Suprapubic skin (tissue), 4 donors: ENCODE measurements at regions not wholly inside any gene's neighbourhood (a gene's known extent, or its start where the extent isn't known, plus 50 kb on each side); places are given as distances from the start of the nearest gene placed in this dataset.

ENCODE experiments used
- DNase-seq, 2 donors: peaks; one replicate each; pipeline ENCODE4 v3.0.0-alpha.2; 2019; ENCODE audit warnings: low spot score in 2 of 2
- H3K27ac ChIP-seq: fragments of 200-600 bp; sonication (generic); one replicate; pipeline ENCODE4 v1.5.1; 2019
- H3K27me3 ChIP-seq: fragments of 200-600 bp; sonication (generic); one replicate; pipeline ENCODE4 v1.5.1; 2019
- H3K36me3 ChIP-seq: fragments of 200-600 bp; sonication (generic); one replicate; pipeline ENCODE4 v1.5.1; 2019
- H3K4me1 ChIP-seq: fragments of 200-600 bp; sonication (generic); one replicate; pipeline ENCODE4 v1.5.1; 2019
- H3K4me3 ChIP-seq: fragments of 200-600 bp; sonication (generic); one replicate; pipeline ENCODE4 v1.5.1; 2019; ENCODE audit warnings: mild to moderate bottlenecking
- H3K9me3 ChIP-seq: fragments of 200-600 bp; sonication (generic); one replicate; pipeline ENCODE4 v1.5.1; 2019
- EP300 ChIP-seq: sonication (generic); formaldehyde crosslinking; IDR thresholded peaks from one replicate; pipeline ENCODE4 v1.6.1; 2017; ENCODE audit warnings: antibody characterized with exemption
- POLR2A ChIP-seq, 2 donors: fragments of 450-650 bp; IDR thresholded peaks; one replicate each; pipeline ENCODE4 v1.6.1; 2017; ENCODE audit warnings: antibody characterized with exemption in 2 of 2, mild to moderate bottlenecking in 2 of 2, moderate library complexity in 2 of 2
- POLR2AphosphoS5 ChIP-seq, 3 donors: sonication (generic); formaldehyde crosslinking; IDR thresholded peaks; one replicate each; pipeline ENCODE4 v1.6.1; 2017; ENCODE audit warnings: antibody characterized with exemption in 3 of 3
- WGBS: methylation state at CpG from one replicate; pipeline ENCODE4 v1.1.5; 2018; 5-methylcytosine and 5-hydroxymethylcytosine counted together
- TF ChIP-seq, protein P1 (sequence below), 2 donors: fragments of 200-600 bp in 1 of 2; fragments of 450-650 bp in 1 of 2; sonication (generic) in 1 of 2; IDR thresholded peaks; one replicate each; pipeline ENCODE4 v1.5.1; 2016 to 2019; ENCODE audit warnings: antibody characterized with exemption in 2 of 2, mild to moderate bottlenecking in 1 of 2, moderate library complexity in 1 of 2

DNA sequence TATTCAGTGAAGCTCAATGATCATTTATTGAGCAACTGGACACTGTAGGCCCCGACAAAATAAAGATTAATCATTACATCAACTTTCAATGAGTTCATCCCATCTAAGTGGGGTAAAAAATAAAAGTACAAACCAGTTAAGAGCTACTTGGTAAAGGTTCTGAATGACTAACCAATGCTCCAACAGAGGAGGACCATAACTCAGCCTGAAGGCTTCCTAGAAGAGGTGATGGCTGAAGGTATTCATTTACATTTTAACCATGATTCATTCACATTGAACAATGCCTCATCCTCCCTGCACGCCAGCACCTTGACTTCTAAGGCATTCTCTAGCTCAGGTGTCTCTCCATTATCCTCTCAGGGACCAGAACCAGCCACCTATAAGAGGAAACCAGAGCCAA lies 201.4 kb downstream of the ZNF462 start:
- H3K4me1 ChIP-seq = no peaks in the 10 kb centered on the region
- 94% methylated on average over 2 of the region's 2 CpGs for WGBS
- TF ChIP-seq, protein P1, sequence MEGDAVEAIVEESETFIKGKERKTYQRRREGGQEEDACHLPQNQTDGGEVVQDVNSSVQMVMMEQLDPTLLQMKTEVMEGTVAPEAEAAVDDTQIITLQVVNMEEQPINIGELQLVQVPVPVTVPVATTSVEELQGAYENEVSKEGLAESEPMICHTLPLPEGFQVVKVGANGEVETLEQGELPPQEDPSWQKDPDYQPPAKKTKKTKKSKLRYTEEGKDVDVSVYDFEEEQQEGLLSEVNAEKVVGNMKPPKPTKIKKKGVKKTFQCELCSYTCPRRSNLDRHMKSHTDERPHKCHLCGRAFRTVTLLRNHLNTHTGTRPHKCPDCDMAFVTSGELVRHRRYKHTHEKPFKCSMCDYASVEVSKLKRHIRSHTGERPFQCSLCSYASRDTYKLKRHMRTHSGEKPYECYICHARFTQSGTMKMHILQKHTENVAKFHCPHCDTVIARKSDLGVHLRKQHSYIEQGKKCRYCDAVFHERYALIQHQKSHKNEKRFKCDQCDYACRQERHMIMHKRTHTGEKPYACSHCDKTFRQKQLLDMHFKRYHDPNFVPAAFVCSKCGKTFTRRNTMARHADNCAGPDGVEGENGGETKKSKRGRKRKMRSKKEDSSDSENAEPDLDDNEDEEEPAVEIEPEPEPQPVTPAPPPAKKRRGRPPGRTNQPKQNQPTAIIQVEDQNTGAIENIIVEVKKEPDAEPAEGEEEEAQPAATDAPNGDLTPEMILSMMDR (IDR thresholded peaks at IDR 0.05) = no peak
- no peak for TF ChIP-seq POLR2A (IDR thresholded peaks at IDR 0.05)
- no peak overlapping the region for H3K27ac ChIP-seq
- no peak overlapping the region for H3K4me3 ChIP-seq
- no peak for DNase-seq
- H3K9me3 ChIP-seq = no peaks in the 10 kb centered on the region
- H3K27me3 ChIP-seq = no peaks in the 10 kb centered on the region
- H3K36me3 ChIP-seq = no peaks in the 10 kb centered on the region

- Histone ChIP-seq H3K9me3 (no peaks in the 10 kb centered on the region), H3K4me1 (no peaks in the 10 kb centered on the region)
- TF ChIP-seq POLR2AphosphoS5 (IDR thresholded peaks at IDR 0.05) (no peak), POLR2A (IDR thresholded peaks at IDR 0.05) (no peak)
Observed at GRCh38 chr9:107065549-107065948, 202.6 kb downstream of the ZNF462 start.

DNA sequence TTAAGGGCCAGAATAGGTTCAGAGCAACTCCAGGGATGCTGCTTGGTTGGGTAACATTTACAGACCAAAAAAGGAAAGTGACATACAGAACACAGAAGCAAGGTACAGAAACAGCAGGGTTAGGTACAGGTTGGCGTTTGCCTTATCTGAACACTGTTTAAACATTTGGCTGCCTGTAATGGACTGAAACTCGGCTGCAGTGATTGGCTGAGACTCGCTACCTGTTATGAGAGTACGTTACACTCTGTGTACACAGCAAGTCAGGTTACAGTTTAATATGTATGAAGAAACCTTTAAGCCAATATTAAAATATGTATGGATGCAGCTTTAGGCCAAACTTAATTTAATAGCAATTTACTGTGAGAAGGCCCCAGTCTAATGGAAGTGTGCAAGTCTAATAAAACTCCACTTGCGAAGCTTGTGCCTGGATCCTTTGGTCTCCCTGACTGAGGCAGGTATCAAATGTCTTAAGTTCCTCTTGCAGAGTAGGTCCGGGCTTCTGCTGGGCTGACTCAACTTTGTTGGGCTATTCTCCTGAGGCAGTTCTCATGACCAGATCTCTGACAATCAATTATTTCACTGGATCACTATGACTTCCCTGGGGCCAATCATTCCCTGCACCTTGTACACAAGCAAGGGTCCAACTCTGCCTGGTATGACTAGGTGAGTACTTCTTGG lies 204.9 kb downstream of the ZNF462 start:
- 84% methylated on average over 6 of the region's 6 CpGs for WGBS
- no peak for DNase-seq
- Histone ChIP-seq H3K36me3 (no peaks in the 10 kb centered on the region), H3K27ac (no peak overlapping the region), H3K4me3 (no peak overlapping the region), H3K27me3 (no peaks in the 10 kb centered on the region), H3K4me1 (no peaks in the 10 kb centered on the region), H3K9me3 (no peaks in the 10 kb centered on the region)
- TF ChIP-seq POLR2A (IDR thresholded peaks at IDR 0.05) (no peak), EP300 (no peak), POLR2AphosphoS5 (IDR thresholded peaks at IDR 0.05) (no peak)
- TF ChIP-seq, protein P1 (IDR thresholded peaks at IDR 0.05) = no peak

More at GRCh38 chr9:107065549-107065948, 202.6 kb downstream of the ZNF462 start:
- H3K36me3 ChIP-seq = no peaks in the 10 kb centered on the region
- no peak overlapping the region for H3K4me3 ChIP-seq
- 76% methylated on average over 2 of the region's 2 CpGs for WGBS
- DNase-seq = no peak
- H3K27ac ChIP-seq = no peak overlapping the region
- no peaks in the 10 kb centered on the region for H3K27me3 ChIP-seq

DNA sequence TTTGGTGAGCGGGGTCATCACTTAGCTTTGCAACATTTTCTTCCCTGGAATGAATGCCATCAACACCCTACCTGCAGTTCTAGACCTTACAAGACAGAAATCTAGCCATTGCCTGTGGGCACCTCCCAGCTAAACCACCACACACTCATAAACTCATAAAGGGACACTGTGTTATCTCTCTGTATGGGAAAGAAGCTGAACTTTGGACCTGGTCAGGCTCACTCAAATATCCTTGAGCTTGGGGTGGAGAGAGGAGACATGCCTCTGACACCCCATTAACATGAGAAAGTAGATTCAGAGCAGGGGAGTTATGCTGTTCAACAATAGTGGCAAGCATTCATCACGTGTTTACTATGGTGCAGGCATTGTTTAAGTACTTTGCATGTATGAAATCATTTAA lies 205.6 kb downstream of the ZNF462 start:
- DNase-seq = no peak
- no peaks in the 10 kb centered on the region for H3K36me3 ChIP-seq
- no peaks in the 10 kb centered on the region for H3K27me3 ChIP-seq
- no peaks in the 10 kb centered on the region for H3K4me1 ChIP-seq
- no peak for TF ChIP-seq EP300
- TF ChIP-seq, protein P1 (IDR thresholded peaks at IDR 0.05) = no peak
- no peak for TF ChIP-seq POLR2A (IDR thresholded peaks at IDR 0.05)
- no peak for TF ChIP-seq POLR2AphosphoS5 (IDR thresholded peaks at IDR 0.05)
- WGBS = 81% methylated on average over 2 of the region's 2 CpGs
- no peak overlapping the region for H3K4me3 ChIP-seq
- H3K27ac ChIP-seq = no peak overlapping the region
- H3K9me3 ChIP-seq = no peaks in the 10 kb centered on the region

GRCh38 chr9:107070586-107070985 lies 207.6 kb downstream of the ZNF462 start:
- 45% methylated on average over 1 of the region's 1 CpG for WGBS

More at GRCh38 chr9:107070586-107070985, 207.6 kb downstream of the ZNF462 start:
- Histone ChIP-seq H3K27me3 (no peaks in the 10 kb centered on the region), H3K4me1 (no peaks in the 10 kb centered on the region), H3K4me3 (no peak overlapping the region), H3K9me3 (no peaks in the 10 kb centered on the region), H3K27ac (no peak overlapping the region), H3K36me3 (no peaks in the 10 kb centered on the region)
- DNase-seq = no peak
- TF ChIP-seq, protein P1 (IDR thresholded peaks at IDR 0.05) = no peak
- TF ChIP-seq POLR2A (IDR thresholded peaks at IDR 0.05) = no peak
- no peak for TF ChIP-seq POLR2AphosphoS5 (IDR thresholded peaks at IDR 0.05)
- TF ChIP-seq EP300 = no peak
